GM23248 (cell line): ENCODE measurements at regions not wholly inside any gene's neighbourhood (a gene's known extent, or its start where the extent isn't known, plus 50 kb on each side); places are given as distances from the start of the nearest gene placed in this dataset.

Experiments used
- DNase-seq: peaks from one replicate; pipeline ENCODE4 v3.0.0-alpha.2; 2015
- H2AFZ ChIP-seq: fragments of 200-600 bp; sonication (generic); 2 replicates; pipeline ENCODE4 v1.6.1; 2016; ENCODE audit warnings: antibody characterized with exemption
- H3F3A ChIP-seq: fragments of 200-600 bp; sonication (generic); 2 replicates; pipeline ENCODE4 v1.6.1; 2016; ENCODE audit warnings: mild to moderate bottlenecking, antibody characterized with exemption, mixed run types; ENCODE audit not compliant: insufficient read depth
- H3K27ac ChIP-seq: fragments of 200-600 bp; sonication (generic); 2 replicates; pipeline ENCODE4 v1.5.1; 2016; ENCODE audit warnings: mild to moderate bottlenecking
- H3K27me3 ChIP-seq: fragments of 200-600 bp; sonication (generic); replicated peaks from 2 replicates; pipeline ENCODE4 v1.6.1; 2016; ENCODE audit warnings: mild to moderate bottlenecking; ENCODE audit not compliant: insufficient read depth
- H3K36me3 ChIP-seq: fragments of 200-600 bp; sonication (generic); 2 replicates; pipeline ENCODE4 v1.6.1; 2016; ENCODE audit warnings: low read depth, mild to moderate bottlenecking
- H3K4me1 ChIP-seq: fragments of 200-600 bp; sonication (generic); 2 replicates; pipeline ENCODE4 v1.6.1; 2016; ENCODE audit warnings: mild to moderate bottlenecking; ENCODE audit not compliant: insufficient read depth
- H3K4me2 ChIP-seq: fragments of 200-600 bp; sonication (generic); one replicate; pipeline ENCODE4 v1.6.1; 2016; ENCODE audit warnings: mild to moderate bottlenecking; ENCODE audit not compliant: unreplicated experiment
- H3K4me3 ChIP-seq: fragments of 200-600 bp; sonication (generic); 2 replicates; pipeline ENCODE4 v1.5.1; 2016; ENCODE audit warnings: mild to moderate bottlenecking
- H3K79me2 ChIP-seq: fragments of 200-600 bp; sonication (generic); 2 replicates; pipeline ENCODE4 v1.6.1; 2016; ENCODE audit warnings: mild to moderate bottlenecking; ENCODE audit not compliant: insufficient read depth
- H3K9ac ChIP-seq: fragments of 200-600 bp; sonication (generic); 2 replicates; pipeline ENCODE4 v1.6.1; 2016; ENCODE audit warnings: mild to moderate bottlenecking
- H3K9me2 ChIP-seq: fragments of 200-600 bp; sonication (generic); 2 replicates; pipeline ENCODE4 v1.6.1; 2016; ENCODE audit warnings: mixed run types, mild to moderate bottlenecking, moderate library complexity; ENCODE audit not compliant: insufficient read depth
- H3K9me3 ChIP-seq: fragments of 200-600 bp; sonication (generic); one replicate; pipeline ENCODE4 v1.6.1; 2017; ENCODE audit warnings: low read depth
- H4K20me1 ChIP-seq: fragments of 200-600 bp; sonication (generic); 2 replicates; pipeline ENCODE4 v1.6.0; 2016; ENCODE audit not compliant: insufficient read depth
- EZH2 ChIP-seq: fragments of 200-600 bp; sonication (generic); IDR thresholded peaks from 2 replicates; pipeline ENCODE4 v1.6.1; 2018; ENCODE audit warnings: antibody characterized with exemption, mild to moderate bottlenecking; ENCODE audit not compliant: insufficient read depth, poor library complexity, severe bottlenecking
- EZH2phosphoT487 ChIP-seq: fragments of 200-600 bp; sonication (generic); IDR thresholded peaks from 2 replicates; pipeline ENCODE4 v1.6.1; 2018; ENCODE audit warnings: antibody characterized with exemption, moderate library complexity, mild to moderate bottlenecking, low read depth; ENCODE audit not compliant: insufficient read depth
- WGBS, 2 experiments: methylation state at CpG; one replicate each; pipeline ENCODE4 v1.1.6; 2015 to 2017; ENCODE audit warnings: low lambda C conversion rate in 2 of 2, low coverage in 1 of 2; ENCODE audit errors: missing lambda C conversion rate in 2 of 2; 5-methylcytosine and 5-hydroxymethylcytosine counted together
- in situ Hi-C: fragments of 300-500 bp; cut with MboI; formaldehyde crosslinking; loops from 2 replicates; pipeline ENCODE4 v1.15.0; 2020

GRCh38 chr12:65690477-65690876, 133.8 kb upstream of the HMGA2 start:
- no peaks in the 10 kb centered on the region for H3K36me3 ChIP-seq
- DNase-seq, result no peak
- no peaks in the 10 kb centered on the region for H3K79me2 ChIP-seq
- no peaks in the 10 kb centered on the region for H3K9me2 ChIP-seq
- no peak overlapping the region for H3K9ac ChIP-seq
- no peak overlapping the region for H3K27ac ChIP-seq
- H3K4me1 ChIP-seq, result peaks cover 17% of the 10 kb centered on the region
- in situ Hi-C loops, result loop anchor here (25.0 kb wide), 1 partner anchor 378 kb away; no protein-coding TSS in a partner anchor
- H3F3A ChIP-seq, result peaks cover 13% of the 10 kb centered on the region
- 25 to 59% methylated on average over 1 of the region's 1 CpG for WGBS, 2 experiments
- H2AFZ ChIP-seq, result no peak overlapping the region
- no peaks in the 10 kb centered on the region for H3K27me3 ChIP-seq
- H4K20me1 ChIP-seq, result no peaks in the 10 kb centered on the region
- no peak for TF ChIP-seq EZH2phosphoT487
- no peak for TF ChIP-seq EZH2
- no peak overlapping the region for H3K4me3 ChIP-seq
- no peaks in the 10 kb centered on the region for H3K9me3 ChIP-seq
- no peak overlapping the region for H3K4me2 ChIP-seq

- no peaks in the 10 kb centered on the region for H3K36me3 ChIP-seq
- H3K79me2 ChIP-seq, result no peaks in the 10 kb centered on the region
- peaks cover 26% of the 10 kb centered on the region for H3F3A ChIP-seq
- H3K9me2 ChIP-seq, result no peaks in the 10 kb centered on the region
- H3K4me1 ChIP-seq, result peaks cover 31% of the 10 kb centered on the region
- DNase-seq, result no peak
- no peak overlapping the region for H3K4me3 ChIP-seq
- H3K27ac ChIP-seq, result no peak overlapping the region
- no peak overlapping the region for H3K4me2 ChIP-seq
- no peaks in the 10 kb centered on the region for H3K27me3 ChIP-seq
- in situ Hi-C loops, result loop anchor here (25.0 kb wide), 1 partner anchor 382 kb away; no protein-coding TSS in a partner anchor
- no peaks in the 10 kb centered on the region for H4K20me1 ChIP-seq
- no peaks in the 10 kb centered on the region for H3K9me3 ChIP-seq
- no peak overlapping the region for H3K9ac ChIP-seq
- WGBS, 2 experiments, result 85 to 93% methylated on average over 3 of the region's 3 CpGs
- TF ChIP-seq EZH2phosphoT487 (no peak), EZH2 (no peak)
- no peak overlapping the region for H2AFZ ChIP-seq
Measured at GRCh38 chr12:65694130-65694529, 130.2 kb upstream of the HMGA2 start.

GRCh38 chr12:65695113-65695865, 129.0 kb upstream of the HMGA2 start:
- Histone ChIP-seq H3K9me2 (no peaks in the 10 kb centered on the region), H4K20me1 (no peaks in the 10 kb centered on the region), H3K79me2 (no peaks in the 10 kb centered on the region), H3K27me3 (no peaks in the 10 kb centered on the region), H2AFZ (no peak overlapping the region), H3K9me3 (no peaks in the 10 kb centered on the region), H3K4me1 (peaks cover 36% of the 10 kb centered on the region), H3K9ac (no peak overlapping the region), H3K36me3 (no peaks in the 10 kb centered on the region), H3K4me3 (peak overlapping the region; percentile 2; the same call in 1 of the 2 replicates), H3F3A (peaks cover 35% of the 10 kb centered on the region), H3K27ac (0 out of 2 replicates have a peak overlapping the region, but pooled peaks have one; percentile 16), H3K4me2 (peak overlapping the region; percentile 47)
- WGBS, 2 experiments, result 27% methylated on average over 4 of the region's 4 CpGs
- peak; percentile 96 for DNase-seq
- in situ Hi-C loops, result loop anchor here (25.0 kb wide), 1 partner anchor 383 kb away; no protein-coding TSS in a partner anchor
- TF ChIP-seq EZH2, result no peak
- TF ChIP-seq EZH2phosphoT487, result peak; percentile 99

DNA sequence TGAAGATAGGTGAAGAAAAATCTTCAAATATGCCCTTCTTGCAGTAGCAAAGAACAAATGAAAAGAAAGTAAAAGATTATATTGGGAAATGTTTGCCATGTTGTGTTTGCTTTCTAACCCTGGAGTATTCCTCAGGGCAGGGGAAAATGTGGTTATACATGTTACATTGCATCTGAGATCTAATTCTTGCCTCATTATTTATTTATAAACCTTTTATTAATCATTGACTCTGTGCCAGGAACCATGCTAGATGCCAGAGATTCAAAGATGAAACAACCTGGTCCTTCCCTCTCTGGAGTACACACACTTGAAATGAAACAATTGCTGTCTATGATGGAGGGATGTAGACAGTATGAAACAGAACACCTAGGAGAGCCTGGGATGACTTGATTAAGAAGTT, 128.1 kb upstream of the HMGA2 start:
- no peaks in the 10 kb centered on the region for H3K27me3 ChIP-seq
- no peak overlapping the region for H3K27ac ChIP-seq
- no peak overlapping the region for H3K4me3 ChIP-seq
- H2AFZ ChIP-seq, result no peak overlapping the region
- in situ Hi-C loops, result loop anchor here (25.0 kb wide), 1 partner anchor 384 kb away; no protein-coding TSS in a partner anchor
- no peaks in the 10 kb centered on the region for H3K9me3 ChIP-seq
- peaks cover 35% of the 10 kb centered on the region for H3F3A ChIP-seq
- no peak for TF ChIP-seq EZH2
- no peak overlapping the region for H3K9ac ChIP-seq
- DNase-seq, result peak; percentile 33
- peaks cover 36% of the 10 kb centered on the region for H3K4me1 ChIP-seq
- no peaks in the 10 kb centered on the region for H3K79me2 ChIP-seq
- H3K9me2 ChIP-seq, result no peaks in the 10 kb centered on the region
- H3K4me2 ChIP-seq, result peak overlapping the region; percentile 47
- no peaks in the 10 kb centered on the region for H3K36me3 ChIP-seq
- no peaks in the 10 kb centered on the region for H4K20me1 ChIP-seq
